SK-N-SH treated with all-trans-retinoic acid at 6 μM for 48 hours (cell line): ENCODE measurements at regions not wholly inside any gene's neighbourhood (a gene's known extent, or its start where the extent isn't known, plus 50 kb on each side); places are given as distances from the start of the nearest gene placed in this dataset.

Experiments
- BACH2 ChIP-seq: fragments of 250-450 bp; sonication (Bioruptor Pico); IDR thresholded peaks from 2 replicates; pipeline ENCODE4 v1.9.0; 2021; ENCODE audit warnings: mild to moderate bottlenecking, borderline replicate concordance
- OSR1 ChIP-seq: fragments of 250-450 bp; sonication (Bioruptor Pico); IDR thresholded peaks from 2 replicates; pipeline ENCODE4 v1.8.0; 2022; ENCODE audit warnings: moderate library complexity, mild to moderate bottlenecking, inconsistent platforms
- RARB ChIP-seq: fragments of 250-450 bp; sonication (Bioruptor Pico); IDR thresholded peaks from 2 replicates; pipeline ENCODE4 v1.8.0; 2021; ENCODE audit warnings: mild to moderate bottlenecking, moderate library complexity
- ZFP3 ChIP-seq: fragments of 250-450 bp; sonication (Bioruptor Pico); IDR thresholded peaks from 2 replicates; pipeline ENCODE4 v1.5.0; 2020; ENCODE audit warnings: mild to moderate bottlenecking, moderate library complexity
- ZFP30 ChIP-seq: fragments of 450-650 bp; formaldehyde crosslinking; IDR thresholded peaks from 2 replicates; pipeline ENCODE4 v1.5.0; 2022; ENCODE audit warnings: mild to moderate bottlenecking, moderate library complexity
- ZNF8 ChIP-seq: fragments of 450-650 bp; formaldehyde crosslinking; IDR thresholded peaks from 2 replicates; pipeline ENCODE4 v1.5.0; 2020; ENCODE audit warnings: mild to moderate bottlenecking, moderate library complexity
- TF ChIP-seq, protein P1 (sequence below): fragments of 250-450 bp; sonication (Bioruptor Pico); IDR thresholded peaks from 2 replicates; pipeline ENCODE4 v1.5.0; 2020; ENCODE audit warnings: mild to moderate bottlenecking, moderate library complexity

DNA sequence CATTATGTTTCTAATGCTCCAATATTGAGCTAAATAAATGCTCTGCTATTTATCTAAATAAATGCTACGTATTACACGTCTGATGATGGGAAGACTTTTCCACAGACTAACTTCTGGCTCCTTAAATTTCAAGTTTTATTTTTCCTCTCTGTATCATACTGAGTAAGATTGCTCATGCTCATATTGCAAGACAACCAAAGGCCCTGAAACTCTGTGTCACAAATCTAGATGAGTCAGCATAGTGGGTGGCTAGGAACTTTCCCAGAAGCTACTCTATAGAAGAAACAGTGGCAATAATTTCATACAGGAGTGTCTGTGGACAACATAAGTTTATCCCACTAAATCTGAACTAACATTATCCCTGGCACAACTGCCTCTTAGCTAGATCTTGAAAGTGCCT is 53.0 kb upstream of the RFX3 start:
- no peak for TF ChIP-seq ZFP3 (CRISPR knock-in tag)
- TF ChIP-seq ZFP30, result no peak
- TF ChIP-seq BACH2, result no peak
- no peak for TF ChIP-seq RARB (CRISPR knock-in tag)
- TF ChIP-seq, protein P1, sequence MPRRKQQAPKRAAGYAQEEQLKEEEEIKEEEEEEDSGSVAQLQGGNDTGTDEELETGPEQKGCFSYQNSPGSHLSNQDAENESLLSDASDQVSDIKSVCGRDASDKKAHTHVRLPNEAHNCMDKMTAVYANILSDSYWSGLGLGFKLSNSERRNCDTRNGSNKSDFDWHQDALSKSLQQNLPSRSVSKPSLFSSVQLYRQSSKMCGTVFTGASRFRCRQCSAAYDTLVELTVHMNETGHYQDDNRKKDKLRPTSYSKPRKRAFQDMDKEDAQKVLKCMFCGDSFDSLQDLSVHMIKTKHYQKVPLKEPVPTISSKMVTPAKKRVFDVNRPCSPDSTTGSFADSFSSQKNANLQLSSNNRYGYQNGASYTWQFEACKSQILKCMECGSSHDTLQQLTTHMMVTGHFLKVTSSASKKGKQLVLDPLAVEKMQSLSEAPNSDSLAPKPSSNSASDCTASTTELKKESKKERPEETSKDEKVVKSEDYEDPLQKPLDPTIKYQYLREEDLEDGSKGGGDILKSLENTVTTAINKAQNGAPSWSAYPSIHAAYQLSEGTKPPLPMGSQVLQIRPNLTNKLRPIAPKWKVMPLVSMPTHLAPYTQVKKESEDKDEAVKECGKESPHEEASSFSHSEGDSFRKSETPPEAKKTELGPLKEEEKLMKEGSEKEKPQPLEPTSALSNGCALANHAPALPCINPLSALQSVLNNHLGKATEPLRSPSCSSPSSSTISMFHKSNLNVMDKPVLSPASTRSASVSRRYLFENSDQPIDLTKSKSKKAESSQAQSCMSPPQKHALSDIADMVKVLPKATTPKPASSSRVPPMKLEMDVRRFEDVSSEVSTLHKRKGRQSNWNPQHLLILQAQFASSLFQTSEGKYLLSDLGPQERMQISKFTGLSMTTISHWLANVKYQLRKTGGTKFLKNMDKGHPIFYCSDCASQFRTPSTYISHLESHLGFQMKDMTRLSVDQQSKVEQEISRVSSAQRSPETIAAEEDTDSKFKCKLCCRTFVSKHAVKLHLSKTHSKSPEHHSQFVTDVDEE (CRISPR knock-in tag), result no peak
- TF ChIP-seq OSR1 (CRISPR knock-in tag), result no peak
- TF ChIP-seq ZNF8, result no peak
